HG02981 (cell line): ENCODE measurements at regions not wholly inside any gene's neighbourhood (a gene's known extent, or its start where the extent isn't known, plus 50 kb on each side); places are given as distances from the start of the nearest gene placed in this dataset.

Experiments used
- ATAC-seq: cut with Tn5 transposase; IDR thresholded peaks from one replicate; pipeline ENCODE4 v1.9.1; 2021; ENCODE audit warnings: mild to moderate bottlenecking, moderate library complexity; ENCODE audit not compliant: unreplicated experiment

DNA sequence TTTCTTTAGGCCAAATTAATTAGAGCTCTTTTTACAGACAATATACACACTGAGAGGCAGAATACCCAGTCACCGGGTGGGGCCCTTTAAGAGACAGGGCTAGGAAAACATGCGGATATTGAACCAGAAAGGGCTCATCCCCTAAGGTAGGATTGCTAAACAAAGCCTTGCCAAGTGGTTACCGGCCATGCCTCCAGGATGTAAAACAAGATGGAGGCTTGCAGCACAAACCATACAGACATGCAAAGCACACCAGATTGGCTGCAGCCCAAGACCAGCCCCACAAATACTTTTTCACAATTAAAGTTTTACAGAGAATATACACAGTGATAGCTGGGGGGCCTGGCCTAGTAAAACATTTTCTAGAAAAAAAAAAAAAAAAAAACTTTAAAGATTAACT is 210.0 kb downstream of the KLHL4 start:
- ATAC-seq = no peak

DNA sequence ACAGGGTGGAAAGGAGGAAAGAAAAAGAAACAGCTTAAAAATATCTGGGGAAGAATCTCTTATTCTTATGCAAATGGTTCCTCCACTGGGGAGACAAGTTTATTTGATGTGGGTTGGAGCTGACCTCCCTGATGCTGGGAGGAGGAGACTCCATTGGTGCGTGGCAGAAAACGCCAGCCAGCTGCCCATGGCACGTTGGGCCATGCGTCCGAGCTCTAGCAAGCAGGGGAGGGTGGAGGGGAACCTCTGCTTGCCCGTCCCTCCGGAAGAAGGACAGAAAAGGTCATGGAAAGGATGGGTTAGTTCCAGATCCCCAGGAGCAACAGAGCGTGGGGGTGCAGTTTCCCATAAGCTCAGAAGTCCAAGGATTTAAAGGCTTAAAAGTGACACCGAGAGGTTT is 210.4 kb downstream of the KLHL4 start:
- ATAC-seq = no peak

DNA sequence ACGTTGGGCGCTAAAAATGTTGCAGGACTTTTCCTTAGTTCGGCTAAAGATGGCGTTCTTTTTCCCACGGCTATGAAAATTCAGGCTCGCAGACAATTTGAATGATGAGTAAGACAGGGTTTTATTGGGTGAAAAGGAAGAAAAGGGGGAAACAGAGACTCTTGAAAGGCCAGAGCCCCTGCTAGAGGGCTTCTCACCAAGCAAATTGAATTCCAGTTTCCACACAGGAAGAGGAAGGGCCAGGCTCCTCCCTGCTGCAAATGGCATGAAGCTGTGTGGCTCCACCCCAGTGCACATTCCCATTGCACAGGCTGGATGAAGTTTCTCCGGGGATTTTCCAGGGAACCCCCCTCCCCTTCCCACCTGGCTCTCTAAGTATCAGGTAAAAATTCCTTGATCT is 210.9 kb downstream of the KLHL4 start:
- ATAC-seq = no peak

GRCh38 chrX:87732133-87732532 is 214.5 kb downstream of the KLHL4 start:
- ATAC-seq = no peak

DNA sequence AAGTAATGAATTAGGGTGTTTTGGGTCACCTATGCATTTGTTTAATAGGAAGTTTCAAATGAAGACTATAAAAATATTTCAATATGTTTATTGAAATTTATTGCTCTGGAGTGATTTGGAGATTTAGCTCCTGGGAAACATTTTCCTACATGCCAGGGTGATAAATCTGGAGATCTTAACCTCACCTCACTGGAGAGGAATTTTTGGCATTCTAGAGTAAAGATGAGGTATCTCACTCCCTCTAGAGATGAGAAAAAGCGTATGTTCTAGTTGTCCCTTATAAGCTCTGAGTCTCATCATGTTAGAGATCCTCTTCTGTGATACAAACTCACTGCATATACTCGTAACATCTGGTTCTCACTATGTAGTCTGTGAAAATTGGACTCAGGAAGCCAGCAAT is 219.0 kb downstream of the KLHL4 start:
- ATAC-seq = no peak

- ATAC-seq = no peak
Observed at GRCh38 chrX:87744391-87744790, 226.8 kb downstream of the KLHL4 start.

DNA sequence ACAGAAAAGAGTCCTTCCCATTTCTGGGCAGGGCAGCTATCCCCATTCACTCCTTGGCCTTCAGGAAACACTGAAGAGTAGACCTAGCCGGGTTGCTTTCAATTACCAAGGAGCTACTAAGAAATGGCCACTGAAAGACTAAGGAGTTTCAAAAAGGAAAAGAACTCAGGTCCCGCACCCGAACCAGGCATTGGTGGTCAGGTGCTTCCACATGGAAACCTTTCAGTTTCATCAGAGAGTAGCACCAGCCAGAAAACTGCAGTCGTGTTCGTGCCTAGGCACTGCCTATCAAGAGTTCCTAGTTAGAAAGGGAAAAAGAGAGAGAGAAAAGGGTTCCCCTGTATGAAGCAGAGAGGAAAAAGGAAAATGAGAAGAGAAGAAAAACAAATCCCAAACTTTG is 237.9 kb downstream of the KLHL4 start:
- ATAC-seq = no peak

- ATAC-seq = no peak
Observed at GRCh38 chrX:87788976-87789375, 271.4 kb downstream of the KLHL4 start.

GRCh38 chrX:87798039-87798438 is 280.4 kb downstream of the KLHL4 start:
- no peak for ATAC-seq

DNA sequence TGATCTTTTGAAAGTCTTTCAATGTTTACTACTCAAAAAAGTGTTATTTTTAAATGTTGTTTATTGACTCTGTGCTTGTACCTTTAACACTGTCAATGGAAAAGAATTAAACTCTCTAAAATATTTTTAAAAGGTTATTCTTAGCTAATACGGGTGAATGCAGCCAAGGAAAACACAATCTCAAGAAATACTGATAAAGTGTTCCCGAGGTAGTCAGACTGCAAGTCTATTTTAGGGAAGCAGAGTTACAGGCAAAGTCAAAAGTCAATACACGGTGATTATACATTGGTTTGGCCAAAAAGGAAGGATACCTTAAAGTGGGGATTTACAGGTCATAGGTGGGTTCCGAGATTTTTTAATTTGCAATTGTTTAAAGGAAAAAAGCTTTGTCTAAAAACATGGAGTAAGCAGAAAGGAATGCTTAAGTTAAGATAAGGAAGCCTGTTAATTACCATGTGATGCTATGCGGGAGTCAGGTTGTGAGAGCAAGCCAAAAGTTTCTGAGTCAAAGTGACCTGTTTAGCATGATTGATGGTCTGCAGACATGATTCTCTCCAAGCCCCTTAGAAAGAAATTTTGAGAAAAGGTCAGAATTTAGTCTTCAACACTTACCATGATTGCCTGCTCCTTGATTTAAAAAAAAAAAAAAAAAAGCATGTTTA is 288.4 kb downstream of the KLHL4 start:
- no peak for ATAC-seq

GRCh38 chrX:87808576-87809243 is 291.1 kb downstream of the KLHL4 start:
- no peak for ATAC-seq

- no peak for ATAC-seq
Observed at GRCh38 chrX:87813566-87813965, 296.0 kb downstream of the KLHL4 start.

DNA sequence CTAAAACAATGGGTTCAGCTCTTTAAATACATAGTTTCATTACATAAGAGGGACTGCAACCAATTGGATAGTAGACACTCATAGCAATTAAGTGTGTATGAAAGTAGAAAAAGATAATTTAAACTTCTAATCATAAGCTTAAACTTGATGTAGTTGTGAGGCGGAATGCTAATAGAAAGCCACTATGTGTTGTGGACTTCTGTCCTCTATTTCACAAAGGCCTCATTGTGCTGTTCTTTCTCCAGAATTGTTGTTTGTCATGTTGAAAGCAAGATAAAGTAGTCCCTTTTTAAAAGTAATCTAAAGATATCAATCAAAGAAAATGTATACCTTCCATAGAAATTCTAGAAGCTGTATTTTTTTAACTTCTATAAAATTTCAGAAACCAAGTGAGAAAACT is 329.4 kb downstream of the KLHL4 start:
- ATAC-seq = no peak

DNA sequence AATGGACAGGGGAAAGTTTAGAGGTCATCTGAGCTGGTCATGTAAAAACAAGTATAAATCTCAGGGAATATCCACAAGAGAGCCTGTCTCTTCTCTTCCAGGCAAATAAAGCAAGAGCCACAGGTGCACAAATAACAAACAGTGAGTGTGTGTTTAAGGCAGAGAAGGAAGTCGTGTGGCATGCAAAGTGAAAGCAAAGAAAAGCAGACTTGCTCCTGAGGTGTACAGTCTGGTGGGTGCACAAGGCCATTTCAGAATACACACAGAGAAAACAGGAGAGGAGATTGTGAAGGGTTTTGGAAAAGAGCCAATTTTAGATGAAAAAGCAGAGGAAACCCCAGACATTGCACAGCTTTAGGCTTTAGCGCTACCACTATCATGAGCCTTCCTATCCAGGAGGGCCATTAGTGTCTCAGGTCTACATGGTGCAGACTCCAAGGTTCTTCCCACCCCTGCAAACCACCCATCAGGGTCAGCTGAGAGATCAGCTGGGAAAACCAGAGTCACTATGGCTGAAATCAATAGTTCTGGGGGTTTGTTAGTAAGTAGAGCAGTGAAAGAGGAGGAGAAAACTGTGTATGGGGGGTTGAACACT is 355.8 kb downstream of the KLHL4 start:
- ATAC-seq = peak; percentile 61

- peak; percentile 34 for ATAC-seq
Observed at GRCh38 chrX:87874043-87874442, 356.4 kb downstream of the KLHL4 start.

- no peak for ATAC-seq
Observed at GRCh38 chrX:87878926-87879325, 361.3 kb downstream of the KLHL4 start.

- no peak for ATAC-seq
Observed at GRCh38 chrX:87890437-87890836, 372.8 kb downstream of the KLHL4 start.

- no peak for ATAC-seq
Observed at GRCh38 chrX:87895421-87895820, 377.8 kb downstream of the KLHL4 start.

DNA sequence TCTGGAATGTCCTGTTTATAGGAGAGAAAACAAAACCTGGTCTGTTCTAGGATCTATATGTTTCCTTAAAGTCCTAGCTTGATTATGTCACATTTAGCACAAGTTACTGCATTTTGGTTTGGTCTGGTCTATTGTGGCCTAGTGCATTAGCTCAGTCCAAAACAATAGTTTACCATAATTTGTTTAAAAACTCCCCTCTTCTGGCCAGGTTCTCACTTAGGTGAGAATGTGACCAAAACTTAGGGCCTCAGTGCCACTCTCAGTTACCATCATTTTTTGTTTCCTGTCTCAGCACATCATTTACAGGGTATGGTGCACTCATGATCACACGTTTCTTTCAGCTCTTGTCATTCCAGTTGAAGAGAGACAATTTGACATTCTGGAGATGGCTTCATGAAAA is 378.5 kb downstream of the KLHL4 start:
- ATAC-seq = no peak

GRCh38 chrX:87900320-87900908 is 382.8 kb downstream of the KLHL4 start:
- peak; percentile 69 for ATAC-seq

DNA sequence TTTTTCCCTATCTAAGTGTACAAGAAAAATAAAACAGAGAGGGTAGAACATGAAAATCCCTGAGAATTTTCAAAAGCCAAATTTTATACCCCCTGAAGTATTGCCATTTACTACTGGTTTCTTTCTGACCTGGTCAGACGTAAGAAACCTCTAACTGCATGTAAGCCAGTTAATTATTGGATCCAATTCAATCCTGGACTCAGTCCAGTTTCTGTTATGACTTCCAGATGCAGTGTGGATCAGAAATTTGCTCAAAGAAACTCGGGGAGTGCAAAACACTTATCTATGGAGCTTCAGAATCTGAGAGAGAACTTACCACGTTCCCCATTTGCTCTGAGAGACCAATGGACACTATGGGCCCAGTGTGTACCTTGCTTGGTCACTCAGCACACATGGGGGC is 383.5 kb downstream of the KLHL4 start:
- ATAC-seq = no peak

GRCh38 chrX:87914726-87915125 is 397.1 kb downstream of the KLHL4 start:
- ATAC-seq = no peak
